SU-DHL-6 (cell line): ENCODE measurements at regions not wholly inside any gene's neighbourhood (a gene's known extent, or its start where the extent isn't known, plus 50 kb on each side); places are given as distances from the start of the nearest gene placed in this dataset.

Source experiments
- H2AFZ ChIP-seq: fragments of 200-600 bp; sonication (generic); 2 replicates; pipeline ENCODE4 v1.6.1; 2014; ENCODE audit warnings: low read depth, mild to moderate bottlenecking, moderate library complexity, mixed read lengths, antibody characterized with exemption, low read length; ENCODE audit not compliant: severe bottlenecking
- H3F3A ChIP-seq: fragments of 200-600 bp; shearing (Covaris generic); 2 replicates; pipeline ENCODE4 v1.6.0; 2016; ENCODE audit warnings: antibody characterized with exemption, mild to moderate bottlenecking; ENCODE audit not compliant: insufficient read depth
- H3K27ac ChIP-seq: fragments of 200-600 bp; sonication (generic); 2 replicates; pipeline ENCODE4 v1.5.1; 2016; ENCODE audit warnings: low read depth, mild to moderate bottlenecking, low read length, moderate library complexity, mixed read lengths
- H3K27me3 ChIP-seq: fragments of 200-600 bp; sonication (generic), shearing (Covaris generic); 2 replicates; pipeline ENCODE4 v1.6.0; 2014; ENCODE audit warnings: mild to moderate bottlenecking, low read length
- H3K36me3 ChIP-seq: fragments of 200-600 bp; sonication (generic); 2 replicates; pipeline ENCODE4 v1.6.1; 2014; ENCODE audit warnings: mild to moderate bottlenecking, low read length, mixed read lengths
- H3K4me2 ChIP-seq: fragments of 300-600, 200-600 bp; shearing (Covaris generic), sonication (generic); 2 replicates; pipeline ENCODE4 v1.6.0; 2014; ENCODE audit warnings: low read length, low read depth, mild to moderate bottlenecking; ENCODE audit not compliant: poor library complexity, severe bottlenecking
- H3K4me3 ChIP-seq: fragments of 200-600 bp; sonication (generic); 2 replicates; pipeline ENCODE4 v1.5.1; 2014; ENCODE audit warnings: antibody characterized with exemption, low read length, mild to moderate bottlenecking, mixed read lengths; ENCODE audit not compliant: insufficient read depth, poor library complexity, severe bottlenecking
- H3K79me2 ChIP-seq: fragments of 200-600 bp; sonication (generic); 2 replicates; pipeline ENCODE4 v1.6.1; 2014; ENCODE audit warnings: mild to moderate bottlenecking, low read length, moderate library complexity; ENCODE audit not compliant: insufficient read depth
- H3K9ac ChIP-seq: fragments of 200-600 bp; sonication (generic); 2 replicates; pipeline ENCODE4 v1.7.0; 2014; ENCODE audit warnings: mild to moderate bottlenecking, low read length
- H3K9me2 ChIP-seq: fragments of 200-600 bp; sonication (generic); replicated peaks from 2 replicates; pipeline ENCODE4 v1.6.1; 2014; ENCODE audit warnings: low read length; ENCODE audit not compliant: insufficient read depth
- H3K9me3 ChIP-seq: fragments of 200-600 bp; sonication (generic); 2 replicates; pipeline ENCODE4 v1.6.1; 2014; ENCODE audit warnings: low read length, mixed read lengths; ENCODE audit not compliant: insufficient read depth
- H4K20me1 ChIP-seq: fragments of 200-600 bp; sonication (generic); 2 replicates; pipeline ENCODE4 v1.6.1; 2014; ENCODE audit warnings: low read depth, mild to moderate bottlenecking, antibody characterized with exemption, low read length, moderate library complexity, mixed read lengths
- CTCF ChIP-seq: fragments of 200-600 bp; sonication (generic); IDR thresholded peaks from one replicate; pipeline ENCODE4 v1.5.1; 2017; ENCODE audit warnings: antibody characterized with exemption, mild to moderate bottlenecking, low read length, moderate library complexity; ENCODE audit not compliant: insufficient read depth, poor library complexity, severe bottlenecking
- EZH2phosphoT487 ChIP-seq: fragments of 200-600 bp; sonication (generic), shearing (Covaris generic); conservative IDR thresholded peaks from 2 replicates; pipeline ENCODE4 v1.6.1; 2018; ENCODE audit warnings: mild to moderate bottlenecking, antibody characterized with exemption, low read length, moderate library complexity, mixed read lengths

GRCh38 chr10:23694921-23695824, 256.3 kb downstream of the OTUD1 start:
- H3K9ac ChIP-seq = no peak overlapping the region
- H3K9me2 ChIP-seq = no peaks in the 10 kb centered on the region
- H3K79me2 ChIP-seq = no peaks in the 10 kb centered on the region
- H3K4me2 ChIP-seq = no peak overlapping the region
- H4K20me1 ChIP-seq = no peaks in the 10 kb centered on the region
- no peak overlapping the region for H3K4me3 ChIP-seq
- no peak for TF ChIP-seq EZH2phosphoT487
- TF ChIP-seq CTCF = no peak
- H3K36me3 ChIP-seq = no peaks in the 10 kb centered on the region
- no peak overlapping the region for H3K27ac ChIP-seq
- H3K27me3 ChIP-seq = no peaks in the 10 kb centered on the region
- H3F3A ChIP-seq = no peaks in the 10 kb centered on the region
- no peak overlapping the region for H2AFZ ChIP-seq
- no peaks in the 10 kb centered on the region for H3K9me3 ChIP-seq

DNA sequence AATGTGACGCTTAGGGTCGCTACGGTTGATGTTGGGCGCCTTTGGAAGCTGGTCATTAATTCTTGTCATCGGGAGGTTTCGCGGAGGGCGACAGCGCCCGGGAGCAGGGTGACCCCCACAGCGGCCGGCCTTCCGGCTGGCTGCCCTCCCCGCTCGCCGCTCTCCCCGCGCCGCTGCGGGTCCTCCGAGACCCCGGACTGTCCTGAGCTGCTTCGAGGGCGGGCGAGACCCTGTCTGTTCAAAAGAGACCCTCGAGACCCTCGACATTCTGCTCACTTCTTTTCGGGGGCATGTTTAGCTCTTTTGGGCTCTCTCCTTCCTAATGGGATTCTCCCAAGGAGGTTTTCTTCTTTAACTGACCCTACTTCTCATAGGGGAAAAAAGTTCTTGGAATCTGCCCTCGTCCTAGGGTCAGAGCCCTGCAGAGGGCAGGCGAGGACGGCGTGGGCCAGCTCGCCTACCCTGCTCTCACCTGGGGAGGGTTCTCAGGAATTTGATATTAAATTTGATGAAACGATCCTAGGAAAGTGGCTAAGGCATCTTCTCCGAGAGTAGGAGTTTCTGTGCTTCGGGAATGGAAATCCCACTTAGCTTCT, 257.0 kb downstream of the OTUD1 start:
- Histone ChIP-seq H3K36me3 (no peaks in the 10 kb centered on the region), H3K9ac (no peak overlapping the region), H3F3A (no peaks in the 10 kb centered on the region), H4K20me1 (no peaks in the 10 kb centered on the region), H3K27ac (no peak overlapping the region), H3K79me2 (no peaks in the 10 kb centered on the region), H3K9me3 (no peaks in the 10 kb centered on the region), H2AFZ (no peak overlapping the region), H3K4me2 (no peak overlapping the region), H3K4me3 (no peak overlapping the region), H3K9me2 (no peaks in the 10 kb centered on the region), H3K27me3 (no peaks in the 10 kb centered on the region)
- no peak for TF ChIP-seq EZH2phosphoT487

GRCh38 chr10:23696476-23696875, 257.6 kb downstream of the OTUD1 start:
- no peaks in the 10 kb centered on the region for H3F3A ChIP-seq
- H4K20me1 ChIP-seq = no peaks in the 10 kb centered on the region
- no peak overlapping the region for H3K9ac ChIP-seq
- no peaks in the 10 kb centered on the region for H3K9me2 ChIP-seq
- no peak for TF ChIP-seq EZH2phosphoT487
- no peak overlapping the region for H3K4me2 ChIP-seq
- H3K79me2 ChIP-seq = no peaks in the 10 kb centered on the region
- no peaks in the 10 kb centered on the region for H3K27me3 ChIP-seq
- no peak overlapping the region for H3K4me3 ChIP-seq
- no peak overlapping the region for H2AFZ ChIP-seq
- no peak overlapping the region for H3K27ac ChIP-seq
- H3K36me3 ChIP-seq = no peaks in the 10 kb centered on the region
- no peaks in the 10 kb centered on the region for H3K9me3 ChIP-seq

DNA sequence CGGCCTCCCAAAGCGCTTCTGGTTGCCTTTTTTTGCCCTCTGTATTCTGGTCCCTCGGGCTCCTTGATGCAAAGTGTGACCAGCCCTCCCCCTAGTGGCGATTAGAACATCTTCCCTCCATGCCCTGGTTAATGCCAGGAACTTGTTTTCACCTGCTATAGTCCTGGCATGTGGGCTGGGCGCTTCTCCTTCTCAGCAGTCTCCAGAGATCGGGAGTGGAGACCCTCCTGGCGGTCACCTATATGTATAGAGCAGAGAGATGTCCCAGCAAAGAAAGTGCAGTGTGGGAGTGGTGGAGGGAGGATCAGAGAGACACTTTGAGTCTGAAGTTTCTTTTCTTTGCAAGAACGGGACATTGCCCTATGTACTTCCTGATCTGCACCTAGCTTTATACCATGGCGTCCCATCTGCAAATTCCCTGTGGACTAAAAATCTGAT, 264.1 kb downstream of the OTUD1 start:
- TF ChIP-seq CTCF (peak; percentile 38), EZH2phosphoT487 (no peak)
- no peak overlapping the region for H2AFZ ChIP-seq
- no peaks in the 10 kb centered on the region for H3K36me3 ChIP-seq
- H3F3A ChIP-seq = no peaks in the 10 kb centered on the region
- no peaks in the 10 kb centered on the region for H4K20me1 ChIP-seq
- H3K9ac ChIP-seq = no peak overlapping the region
- H3K27ac ChIP-seq = no peak overlapping the region
- no peaks in the 10 kb centered on the region for H3K9me3 ChIP-seq
- no peaks in the 10 kb centered on the region for H3K27me3 ChIP-seq
- H3K4me2 ChIP-seq = no peak overlapping the region
- no peaks in the 10 kb centered on the region for H3K79me2 ChIP-seq
- H3K9me2 ChIP-seq = no peaks in the 10 kb centered on the region
- no peak overlapping the region for H3K4me3 ChIP-seq
